GM23248 (cell line): ENCODE measurements at regions not wholly inside any gene's neighbourhood (a gene's known extent, or its start where the extent isn't known, plus 50 kb on each side); places are given as distances from the start of the nearest gene placed in this dataset.

Experiments used
- DNase-seq: peaks from one replicate; pipeline ENCODE4 v3.0.0-alpha.2; 2015
- H2AFZ ChIP-seq: fragments of 200-600 bp; sonication (generic); 2 replicates; pipeline ENCODE4 v1.6.1; 2016; ENCODE audit warnings: antibody characterized with exemption
- H3F3A ChIP-seq: fragments of 200-600 bp; sonication (generic); 2 replicates; pipeline ENCODE4 v1.6.1; 2016; ENCODE audit warnings: mild to moderate bottlenecking, antibody characterized with exemption, mixed run types; ENCODE audit not compliant: insufficient read depth
- H3K27ac ChIP-seq: fragments of 200-600 bp; sonication (generic); 2 replicates; pipeline ENCODE4 v1.5.1; 2016; ENCODE audit warnings: mild to moderate bottlenecking
- H3K27me3 ChIP-seq: fragments of 200-600 bp; sonication (generic); replicated peaks from 2 replicates; pipeline ENCODE4 v1.6.1; 2016; ENCODE audit warnings: mild to moderate bottlenecking; ENCODE audit not compliant: insufficient read depth
- H3K36me3 ChIP-seq: fragments of 200-600 bp; sonication (generic); 2 replicates; pipeline ENCODE4 v1.6.1; 2016; ENCODE audit warnings: low read depth, mild to moderate bottlenecking
- H3K4me1 ChIP-seq: fragments of 200-600 bp; sonication (generic); 2 replicates; pipeline ENCODE4 v1.6.1; 2016; ENCODE audit warnings: mild to moderate bottlenecking; ENCODE audit not compliant: insufficient read depth
- H3K4me2 ChIP-seq: fragments of 200-600 bp; sonication (generic); one replicate; pipeline ENCODE4 v1.6.1; 2016; ENCODE audit warnings: mild to moderate bottlenecking; ENCODE audit not compliant: unreplicated experiment
- H3K4me3 ChIP-seq: fragments of 200-600 bp; sonication (generic); 2 replicates; pipeline ENCODE4 v1.5.1; 2016; ENCODE audit warnings: mild to moderate bottlenecking
- H3K79me2 ChIP-seq: fragments of 200-600 bp; sonication (generic); 2 replicates; pipeline ENCODE4 v1.6.1; 2016; ENCODE audit warnings: mild to moderate bottlenecking; ENCODE audit not compliant: insufficient read depth
- H3K9ac ChIP-seq: fragments of 200-600 bp; sonication (generic); 2 replicates; pipeline ENCODE4 v1.6.1; 2016; ENCODE audit warnings: mild to moderate bottlenecking
- H3K9me2 ChIP-seq: fragments of 200-600 bp; sonication (generic); 2 replicates; pipeline ENCODE4 v1.6.1; 2016; ENCODE audit warnings: mixed run types, mild to moderate bottlenecking, moderate library complexity; ENCODE audit not compliant: insufficient read depth
- H3K9me3 ChIP-seq: fragments of 200-600 bp; sonication (generic); one replicate; pipeline ENCODE4 v1.6.1; 2017; ENCODE audit warnings: low read depth
- H4K20me1 ChIP-seq: fragments of 200-600 bp; sonication (generic); 2 replicates; pipeline ENCODE4 v1.6.0; 2016; ENCODE audit not compliant: insufficient read depth
- EZH2 ChIP-seq: fragments of 200-600 bp; sonication (generic); IDR thresholded peaks from 2 replicates; pipeline ENCODE4 v1.6.1; 2018; ENCODE audit warnings: antibody characterized with exemption, mild to moderate bottlenecking; ENCODE audit not compliant: insufficient read depth, poor library complexity, severe bottlenecking
- EZH2phosphoT487 ChIP-seq: fragments of 200-600 bp; sonication (generic); IDR thresholded peaks from 2 replicates; pipeline ENCODE4 v1.6.1; 2018; ENCODE audit warnings: antibody characterized with exemption, moderate library complexity, mild to moderate bottlenecking, low read depth; ENCODE audit not compliant: insufficient read depth
- WGBS, 2 experiments: methylation state at CpG; one replicate each; pipeline ENCODE4 v1.1.6; 2015 to 2017; ENCODE audit warnings: low lambda C conversion rate in 2 of 2, low coverage in 1 of 2; ENCODE audit errors: missing lambda C conversion rate in 2 of 2; 5-methylcytosine and 5-hydroxymethylcytosine counted together
- in situ Hi-C: fragments of 300-500 bp; cut with MboI; formaldehyde crosslinking; loops from 2 replicates; pipeline ENCODE4 v1.15.0; 2020

- peaks cover 39% of the 10 kb centered on the region for H3K4me1 ChIP-seq
- H3K4me2 ChIP-seq: peak overlapping the region; percentile 27
- H3K4me3 ChIP-seq: no peak overlapping the region
- in situ Hi-C loops: no loop called here
- 0 out of 2 replicates have a peak overlapping the region, but pooled peaks have one; percentile 22 for H3K27ac ChIP-seq
- TF ChIP-seq EZH2phosphoT487: no peak
- no peak for TF ChIP-seq EZH2
- DNase-seq: peak; percentile 84
- no peaks in the 10 kb centered on the region for H3K9me2 ChIP-seq
- no peaks in the 10 kb centered on the region for H3K36me3 ChIP-seq
- no peaks in the 10 kb centered on the region for H4K20me1 ChIP-seq
- H2AFZ ChIP-seq: no peak overlapping the region
- peaks cover 47% of the 10 kb centered on the region for H3F3A ChIP-seq
- H3K9ac ChIP-seq: no peak overlapping the region
- H3K9me3 ChIP-seq: no peaks in the 10 kb centered on the region
- H3K79me2 ChIP-seq: no peaks in the 10 kb centered on the region
- H3K27me3 ChIP-seq: no peaks in the 10 kb centered on the region
- 45 to 54% methylated on average over 2 of the region's 2 CpGs for WGBS, 2 experiments
Observed at GRCh38 chr2:188678882-188679281, 295.3 kb upstream of the COL3A1 start.

- Histone ChIP-seq H3K36me3 (no peaks in the 10 kb centered on the region), H3K9me2 (no peaks in the 10 kb centered on the region), H3K4me1 (peaks cover 11% of the 10 kb centered on the region), H3K9me3 (no peaks in the 10 kb centered on the region), H3K79me2 (no peaks in the 10 kb centered on the region), H3K27ac (no peak overlapping the region), H3K27me3 (no peaks in the 10 kb centered on the region), H3K4me2 (no peak overlapping the region), H2AFZ (no peak overlapping the region), H4K20me1 (no peaks in the 10 kb centered on the region), H3K9ac (no peak overlapping the region), H3K4me3 (no peak overlapping the region), H3F3A (peaks cover 21% of the 10 kb centered on the region)
- WGBS, 2 experiments: 48 to 68% methylated on average over 1 of the region's 1 CpG
- TF ChIP-seq EZH2: no peak
- no peak for DNase-seq
- in situ Hi-C loops: no loop called here
Observed at GRCh38 chr2:188682838-188683237, 291.3 kb upstream of the COL3A1 start.

GRCh38 chr2:188684795-188685194, 289.4 kb upstream of the COL3A1 start:
- Histone ChIP-seq H3K4me3 (no peak overlapping the region), H3K9me2 (no peaks in the 10 kb centered on the region), H3K4me2 (no peak overlapping the region), H3K36me3 (no peaks in the 10 kb centered on the region), H3K9ac (no peak overlapping the region), H4K20me1 (no peaks in the 10 kb centered on the region), H3K9me3 (no peaks in the 10 kb centered on the region), H3K4me1 (no peaks in the 10 kb centered on the region), H3F3A (0 out of 2 replicates have a peak, but pooled peaks cover 4% of the 10 kb centered on the region), H3K27me3 (no peaks in the 10 kb centered on the region), H2AFZ (no peak overlapping the region), H3K79me2 (no peaks in the 10 kb centered on the region), H3K27ac (no peak overlapping the region)
- 63 to 64% methylated on average over 3 of the region's 3 CpGs for WGBS, 2 experiments
- DNase-seq: no peak
- in situ Hi-C loops: no loop called here
- no peak for TF ChIP-seq EZH2
- TF ChIP-seq EZH2phosphoT487: no peak

- WGBS, 2 experiments: 93 to 97% methylated on average over 3 to 4 of the region's 4 CpGs
- peaks cover 10% of the 10 kb centered on the region for H3K4me1 ChIP-seq
- no peak overlapping the region for H3K4me2 ChIP-seq
- no peak overlapping the region for H2AFZ ChIP-seq
- H3K9me2 ChIP-seq: no peaks in the 10 kb centered on the region
- H3K27me3 ChIP-seq: no peaks in the 10 kb centered on the region
- H3K4me3 ChIP-seq: no peak overlapping the region
- in situ Hi-C loops: no loop called here
- H4K20me1 ChIP-seq: no peaks in the 10 kb centered on the region
- H3K79me2 ChIP-seq: no peaks in the 10 kb centered on the region
- no peak for DNase-seq
- no peak overlapping the region for H3K27ac ChIP-seq
- no peaks in the 10 kb centered on the region for H3K9me3 ChIP-seq
- peaks cover 3% of the 10 kb centered on the region for H3F3A ChIP-seq
- TF ChIP-seq EZH2phosphoT487: no peak
- no peak for TF ChIP-seq EZH2
- H3K36me3 ChIP-seq: no peaks in the 10 kb centered on the region
- no peak overlapping the region for H3K9ac ChIP-seq
Observed at GRCh38 chr2:188693111-188693510, 281.1 kb upstream of the COL3A1 start.

GRCh38 chr2:188693771-188694170, 280.4 kb upstream of the COL3A1 start:
- Histone ChIP-seq H3K4me2 (no peak overlapping the region), H3K79me2 (no peaks in the 10 kb centered on the region), H3F3A (peaks cover 3% of the 10 kb centered on the region), H3K36me3 (no peaks in the 10 kb centered on the region), H3K4me3 (no peak overlapping the region), H2AFZ (no peak overlapping the region), H3K27ac (no peak overlapping the region), H3K27me3 (no peaks in the 10 kb centered on the region), H4K20me1 (no peaks in the 10 kb centered on the region), H3K9me2 (no peaks in the 10 kb centered on the region), H3K9ac (no peak overlapping the region), H3K9me3 (no peaks in the 10 kb centered on the region), H3K4me1 (peaks cover 10% of the 10 kb centered on the region)
- TF ChIP-seq EZH2phosphoT487: no peak
- TF ChIP-seq EZH2: no peak
- DNase-seq: no peak
- 53 to 57% methylated on average over 2 of the region's 2 CpGs for WGBS, 2 experiments
- in situ Hi-C loops: no loop called here
